ENCODE measurements at regions not wholly inside any gene's neighbourhood (a gene's known extent, or its start where the extent isn't known, plus 50 kb on each side); places are given as distances from the start of the nearest gene placed in this dataset.
A peak's percentile ranks its signal among the peaks of the same experiment; 100 is the strongest.

- DNase-seq = no peak
Observed at GRCh38 chr1:207971331-207972219, 60.6 kb upstream of the CD34 start.

GRCh38 chr1:207970329-207971233 lies 59.7 kb upstream of the CD34 start:
- DNase-seq = no peak

- DNase-seq = no peak
Observed at GRCh38 chr1:207969528-207969927, 58.6 kb upstream of the CD34 start.

GRCh38 chr1:207968521-207969009 lies 57.6 kb upstream of the CD34 start:
- no peak for DNase-seq

GRCh38 chr1:207967703-207968102 lies 56.8 kb upstream of the CD34 start:
- no peak for DNase-seq

- DNase-seq = no peak
Observed at GRCh38 chr1:207966521-207966920, 55.6 kb upstream of the CD34 start.

- DNase-seq = no peak
Observed at GRCh38 chr1:207965392-207966387, 54.8 kb upstream of the CD34 start.

- no peak for DNase-seq
Observed at GRCh38 chr1:207964195-207964966, 53.5 kb upstream of the CD34 start.

GRCh38 chr1:207963427-207964194 lies 52.7 kb upstream of the CD34 start:
- DNase-seq = peak; percentile 72

GRCh38 chr1:207962716-207963426 lies 51.9 kb upstream of the CD34 start:
- DNase-seq = no peak
